ENCODE measurements at regions not wholly inside any gene's neighbourhood (a gene's known extent, or its start where the extent isn't known, plus 50 kb on each side); places are given as distances from the start of the nearest gene placed in this dataset.
A peak's percentile ranks its signal among the peaks of the same experiment; 100 is the strongest.

DNA sequence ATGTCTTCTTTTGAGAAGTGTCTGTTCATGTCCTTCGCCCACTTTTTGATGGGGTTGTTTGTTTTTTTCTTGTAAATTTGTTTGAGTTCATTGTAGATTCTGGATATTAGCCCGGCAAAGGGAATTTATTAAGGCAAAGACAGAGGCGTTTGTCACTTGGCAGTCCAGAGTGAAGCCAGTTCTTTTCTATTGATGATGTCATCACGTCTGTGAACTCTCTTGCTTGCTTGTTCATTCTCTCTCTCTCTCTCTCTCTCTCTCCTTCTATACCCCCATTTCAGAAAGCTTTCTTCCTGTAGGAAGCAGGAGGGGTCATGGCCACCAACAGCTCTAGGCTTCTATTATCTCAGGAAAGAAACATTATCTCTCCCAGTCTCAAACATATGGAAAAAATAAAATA, 291.3 kb downstream of the OMA1 start:
- no peak overlapping the region for H3K9ac ChIP-seq (ENCODE audit: low read length)
- peaks cover 15% of the 10 kb centered on the region for H3K27me3 ChIP-seq (ENCODE audit: control insufficient read depth, insufficient read depth, low read length)
- H3K36me3 ChIP-seq (ENCODE audit: control insufficient read depth, insufficient read depth, low read length): no peaks in the 10 kb centered on the region
- H3K4me1 ChIP-seq (ENCODE audit: control insufficient read depth, insufficient read depth, low read length): peaks cover 3% of the 10 kb centered on the region
- no peak overlapping the region for H3K27ac ChIP-seq (ENCODE audit: low read depth, low read length)
- no peaks in the 10 kb centered on the region for H3K9me3 ChIP-seq (ENCODE audit: control insufficient read depth, insufficient read depth, low read depth, low read length)
- no peak overlapping the region for H3K4me3 ChIP-seq (ENCODE audit: low read depth, low read length)

DNA sequence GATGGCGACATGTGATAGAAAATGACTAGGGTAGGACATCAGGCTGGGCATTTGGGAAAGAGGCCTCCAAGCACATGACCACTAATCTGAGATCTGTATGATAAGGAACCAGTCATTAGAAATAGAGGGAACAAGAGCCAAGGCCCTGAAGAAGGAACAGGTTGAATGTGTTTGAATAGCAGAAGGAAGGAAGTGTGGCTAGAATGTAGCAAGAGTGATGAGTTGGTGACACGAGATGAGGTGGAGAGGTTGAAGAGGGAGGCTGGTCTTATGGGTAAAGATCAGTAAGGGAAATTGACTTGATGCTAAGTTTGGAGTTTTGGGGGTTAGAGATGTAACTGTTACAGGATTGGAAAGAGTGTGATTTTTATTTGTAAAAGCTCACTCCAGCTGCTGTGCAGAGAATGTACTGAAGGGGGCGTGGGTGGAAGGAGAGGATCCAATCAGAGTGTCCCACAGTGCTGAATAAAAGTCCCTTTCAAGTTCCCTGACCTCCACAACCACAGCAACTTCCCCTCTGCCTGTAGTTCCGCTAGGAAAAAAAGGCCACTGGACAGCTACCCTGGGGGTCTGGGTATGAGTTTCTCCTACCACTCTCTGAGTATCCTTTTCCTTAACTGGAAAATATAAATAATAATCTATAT, 295.0 kb downstream of the OMA1 start:
- no peaks in the 10 kb centered on the region for H3K36me3 ChIP-seq (ENCODE audit: control insufficient read depth, insufficient read depth, low read length)
- H3K9ac ChIP-seq (ENCODE audit: low read length): no peak overlapping the region
- H3K4me1 ChIP-seq (ENCODE audit: control insufficient read depth, insufficient read depth, low read length): peaks cover 24% of the 10 kb centered on the region
- H3K9me3 ChIP-seq (ENCODE audit: control insufficient read depth, insufficient read depth, low read depth, low read length): no peaks in the 10 kb centered on the region
- H3K27ac ChIP-seq (ENCODE audit: low read depth, low read length): no peak overlapping the region
- no peak overlapping the region for H3K4me3 ChIP-seq (ENCODE audit: low read depth, low read length)
- peaks cover 51% of the 10 kb centered on the region for H3K27me3 ChIP-seq (ENCODE audit: control insufficient read depth, insufficient read depth, low read length)

DNA sequence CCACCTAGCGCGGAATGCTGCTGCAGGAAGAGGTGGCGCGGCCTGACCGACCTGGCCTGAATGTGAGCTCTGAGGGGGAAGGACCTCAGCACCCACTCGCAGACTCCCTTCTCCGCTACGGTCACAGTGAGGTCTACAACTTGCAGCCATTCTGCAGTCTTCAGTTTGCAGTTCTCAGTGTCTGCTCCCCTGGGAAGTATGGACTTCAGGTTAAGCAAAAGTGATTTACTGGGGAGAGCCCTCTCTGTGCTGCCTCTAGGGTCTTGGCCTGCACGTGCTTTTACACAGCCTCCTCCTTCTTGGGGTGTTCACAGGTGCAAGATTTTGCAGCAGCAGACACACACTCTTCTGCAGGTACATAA, 296.0 kb downstream of the OMA1 start:
- Histone ChIP-seq H3K4me3 (ENCODE audit: low read depth, low read length) (peak overlapping the region; percentile 62), H3K27me3 (ENCODE audit: control insufficient read depth, insufficient read depth, low read length) (peaks cover 56% of the 10 kb centered on the region), H3K9ac (ENCODE audit: low read length) (no peak overlapping the region), H3K27ac (ENCODE audit: low read depth, low read length) (no peak overlapping the region), H3K9me3 (ENCODE audit: control insufficient read depth, insufficient read depth, low read depth, low read length) (no peaks in the 10 kb centered on the region), H3K36me3 (ENCODE audit: control insufficient read depth, insufficient read depth, low read length) (no peaks in the 10 kb centered on the region), H3K4me1 (ENCODE audit: control insufficient read depth, insufficient read depth, low read length) (peaks cover 24% of the 10 kb centered on the region)

DNA sequence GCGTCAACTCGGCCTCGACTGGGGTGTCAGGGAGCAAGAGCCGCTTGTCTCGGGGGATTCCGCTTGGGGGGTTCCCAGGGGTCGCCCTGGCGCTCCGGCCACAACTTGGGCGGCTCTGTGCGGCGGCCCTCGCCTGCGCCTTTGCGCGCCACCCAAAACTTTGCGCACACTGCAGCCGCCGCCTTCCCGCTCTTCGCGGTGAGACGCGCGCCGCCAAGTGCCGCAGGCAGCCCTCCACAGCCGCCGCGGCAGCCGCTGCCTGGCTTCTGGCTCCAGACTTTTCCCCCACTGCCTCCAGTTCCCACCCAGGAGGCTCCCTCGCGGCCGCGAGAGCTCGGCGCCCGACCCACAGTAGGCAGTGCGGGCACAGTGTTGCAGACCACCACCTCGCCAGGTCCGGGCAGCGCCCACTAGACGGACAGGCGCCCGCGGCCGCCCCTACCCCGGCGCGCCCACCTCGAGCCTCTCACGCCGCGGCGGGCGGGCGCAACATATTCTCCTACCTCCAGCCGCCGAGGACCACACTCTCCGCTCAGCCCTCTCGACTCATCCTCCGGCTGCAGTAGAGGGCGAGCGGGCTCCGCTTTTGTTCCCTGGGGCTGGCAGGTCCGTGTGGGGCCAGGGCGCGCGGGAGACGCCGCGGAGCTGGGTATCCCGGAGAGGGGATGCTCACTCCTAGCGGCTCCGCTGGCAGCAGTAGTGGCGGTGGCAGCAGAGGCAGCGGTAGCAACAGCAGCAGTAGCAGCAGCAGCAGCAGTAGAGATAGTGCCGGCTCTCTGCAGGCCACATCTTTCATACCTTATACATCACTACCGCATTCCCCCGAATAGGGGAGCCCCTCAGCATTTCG, 296.6 kb downstream of the OMA1 start:
- peak overlapping the region; percentile 62 for H3K4me3 ChIP-seq (ENCODE audit: low read depth, low read length)
- no peaks in the 10 kb centered on the region for H3K36me3 ChIP-seq (ENCODE audit: control insufficient read depth, insufficient read depth, low read length)
- H3K4me1 ChIP-seq (ENCODE audit: control insufficient read depth, insufficient read depth, low read length): peaks cover 24% of the 10 kb centered on the region
- H3K27me3 ChIP-seq (ENCODE audit: control insufficient read depth, insufficient read depth, low read length): peaks cover 60% of the 10 kb centered on the region
- no peaks in the 10 kb centered on the region for H3K9me3 ChIP-seq (ENCODE audit: control insufficient read depth, insufficient read depth, low read depth, low read length)
- peak overlapping the region; percentile 4 for H3K9ac ChIP-seq (ENCODE audit: low read length)
- no peak overlapping the region for H3K27ac ChIP-seq (ENCODE audit: low read depth, low read length)

DNA sequence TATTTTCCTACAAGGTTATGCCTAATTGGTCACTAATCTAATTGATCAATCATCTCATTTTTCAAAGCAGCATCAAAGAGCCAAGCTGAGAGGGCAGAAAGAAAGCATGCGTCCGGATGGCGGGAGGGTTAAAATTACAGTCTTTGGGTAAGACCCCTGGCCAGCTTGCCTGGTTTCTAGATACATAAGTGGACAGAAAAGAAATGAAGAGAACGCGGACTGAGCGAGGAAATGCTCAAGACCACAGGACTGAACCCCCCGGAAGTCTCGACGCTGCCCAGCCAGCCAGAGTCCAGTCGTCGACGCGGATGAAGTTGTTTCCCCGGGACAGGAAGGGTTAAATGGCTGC, 297.2 kb downstream of the OMA1 start:
- Histone ChIP-seq H3K27me3 (ENCODE audit: control insufficient read depth, insufficient read depth, low read length) (peaks cover 60% of the 10 kb centered on the region), H3K9me3 (ENCODE audit: control insufficient read depth, insufficient read depth, low read depth, low read length) (no peaks in the 10 kb centered on the region), H3K27ac (ENCODE audit: low read depth, low read length) (no peak overlapping the region), H3K9ac (ENCODE audit: low read length) (no peak overlapping the region), H3K4me1 (ENCODE audit: control insufficient read depth, insufficient read depth, low read length) (peaks cover 24% of the 10 kb centered on the region), H3K36me3 (ENCODE audit: control insufficient read depth, insufficient read depth, low read length) (no peaks in the 10 kb centered on the region), H3K4me3 (ENCODE audit: low read depth, low read length) (peak overlapping the region; percentile 62)

DNA sequence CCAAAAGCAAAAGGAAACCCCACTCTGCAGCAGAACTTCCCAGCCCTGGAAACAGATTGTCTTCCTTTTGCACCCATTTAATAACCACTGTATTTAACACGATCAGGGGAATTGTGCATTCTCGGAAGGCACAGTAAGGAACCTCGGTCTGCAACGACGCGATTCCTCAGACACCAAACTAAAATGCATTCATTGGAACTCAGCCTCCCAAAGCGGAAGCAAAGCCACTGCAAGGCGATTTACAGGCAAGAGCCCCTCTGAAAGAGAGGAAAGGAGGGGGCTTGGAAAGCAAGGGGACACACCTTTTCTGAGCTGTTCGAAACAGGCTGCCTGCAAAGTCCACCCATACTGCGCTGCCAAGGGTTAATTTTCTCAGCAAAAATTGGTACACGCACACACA, 297.7 kb downstream of the OMA1 start:
- Histone ChIP-seq H3K27ac (ENCODE audit: low read depth, low read length) (no peak overlapping the region), H3K27me3 (ENCODE audit: control insufficient read depth, insufficient read depth, low read length) (peaks cover 60% of the 10 kb centered on the region), H3K4me1 (ENCODE audit: control insufficient read depth, insufficient read depth, low read length) (peaks cover 24% of the 10 kb centered on the region), H3K4me3 (ENCODE audit: low read depth, low read length) (peak overlapping the region; percentile 62), H3K9ac (ENCODE audit: low read length) (no peak overlapping the region), H3K36me3 (ENCODE audit: control insufficient read depth, insufficient read depth, low read length) (no peaks in the 10 kb centered on the region), H3K9me3 (ENCODE audit: control insufficient read depth, insufficient read depth, low read depth, low read length) (no peaks in the 10 kb centered on the region)

DNA sequence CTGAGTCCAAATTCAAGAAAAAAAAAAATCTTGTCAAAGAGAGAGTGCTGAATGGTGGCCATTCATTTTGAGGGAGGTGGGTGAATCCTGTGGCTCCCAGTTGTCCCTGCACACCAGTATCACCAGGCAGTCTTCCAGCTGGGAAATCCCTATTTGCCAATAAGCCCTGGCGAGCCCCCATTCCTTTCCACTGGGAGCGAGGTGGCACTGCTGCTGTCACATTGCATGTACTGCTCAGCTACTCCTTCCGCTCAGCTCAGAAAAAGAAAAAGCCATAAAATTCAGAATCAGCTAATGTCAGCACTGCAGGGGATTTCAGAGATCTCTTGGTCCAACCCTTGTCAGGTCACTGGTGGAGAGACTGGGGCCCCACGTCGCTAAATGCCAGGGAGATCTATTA, 298.5 kb downstream of the OMA1 start:
- Histone ChIP-seq H3K9ac (ENCODE audit: low read length) (no peak overlapping the region), H3K4me3 (ENCODE audit: low read depth, low read length) (no peak overlapping the region), H3K27me3 (ENCODE audit: control insufficient read depth, insufficient read depth, low read length) (peaks cover 60% of the 10 kb centered on the region), H3K9me3 (ENCODE audit: control insufficient read depth, insufficient read depth, low read depth, low read length) (no peaks in the 10 kb centered on the region), H3K4me1 (ENCODE audit: control insufficient read depth, insufficient read depth, low read length) (peaks cover 24% of the 10 kb centered on the region), H3K36me3 (ENCODE audit: control insufficient read depth, insufficient read depth, low read length) (no peaks in the 10 kb centered on the region), H3K27ac (ENCODE audit: low read depth, low read length) (no peak overlapping the region)

DNA sequence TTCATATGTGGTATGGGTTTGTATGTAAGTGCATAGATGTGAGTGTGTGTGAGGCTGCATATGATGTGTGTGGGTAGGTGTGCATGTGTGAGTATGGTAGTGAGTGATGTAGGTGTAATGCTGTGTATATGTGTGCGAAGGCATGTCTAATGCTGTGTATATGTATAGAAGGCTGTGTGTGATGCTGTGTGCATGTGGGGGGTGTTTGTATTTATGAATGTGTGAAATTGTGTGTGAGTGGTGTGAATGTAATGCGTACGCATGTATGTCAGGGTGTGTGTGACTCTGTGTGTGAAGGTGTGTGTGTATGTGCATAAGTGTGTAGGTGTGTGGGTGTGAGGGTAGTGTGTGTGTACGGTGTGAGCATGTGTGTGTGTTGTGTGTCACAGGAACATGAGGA, 300.0 kb downstream of the OMA1 start:
- H3K9me3 ChIP-seq (ENCODE audit: control insufficient read depth, insufficient read depth, low read depth, low read length): no peaks in the 10 kb centered on the region
- no peaks in the 10 kb centered on the region for H3K36me3 ChIP-seq (ENCODE audit: control insufficient read depth, insufficient read depth, low read length)
- H3K4me1 ChIP-seq (ENCODE audit: control insufficient read depth, insufficient read depth, low read length): peaks cover 24% of the 10 kb centered on the region
- H3K4me3 ChIP-seq (ENCODE audit: low read depth, low read length): no peak overlapping the region
- peaks cover 57% of the 10 kb centered on the region for H3K27me3 ChIP-seq (ENCODE audit: control insufficient read depth, insufficient read depth, low read length)
- no peak overlapping the region for H3K9ac ChIP-seq (ENCODE audit: low read length)
- no peak overlapping the region for H3K27ac ChIP-seq (ENCODE audit: low read depth, low read length)

DNA sequence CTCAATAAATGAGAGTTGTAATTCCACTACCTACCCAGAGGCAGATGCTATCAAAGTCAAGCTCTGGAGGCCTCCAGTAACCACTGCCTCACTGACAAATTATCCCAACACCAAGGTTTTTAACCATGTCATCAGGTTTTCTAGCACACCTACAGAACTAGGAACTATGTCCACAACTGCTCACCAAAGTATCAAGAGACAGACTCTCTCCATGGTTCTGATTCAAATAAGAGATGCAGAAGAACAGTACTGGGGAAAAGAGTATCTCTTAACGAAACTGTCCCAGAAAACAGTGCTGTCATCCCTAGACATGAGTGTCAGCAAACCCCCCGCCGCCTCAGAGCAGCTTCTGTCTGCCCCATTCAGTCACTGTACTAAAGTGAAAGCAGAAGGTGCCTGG, 301.7 kb downstream of the OMA1 start:
- no peak overlapping the region for H3K9ac ChIP-seq (ENCODE audit: low read length)
- H3K36me3 ChIP-seq (ENCODE audit: control insufficient read depth, insufficient read depth, low read length): no peaks in the 10 kb centered on the region
- peaks cover 22% of the 10 kb centered on the region for H3K4me1 ChIP-seq (ENCODE audit: control insufficient read depth, insufficient read depth, low read length)
- no peak overlapping the region for H3K27ac ChIP-seq (ENCODE audit: low read depth, low read length)
- no peak overlapping the region for H3K4me3 ChIP-seq (ENCODE audit: low read depth, low read length)
- H3K9me3 ChIP-seq (ENCODE audit: control insufficient read depth, insufficient read depth, low read depth, low read length): no peaks in the 10 kb centered on the region
- H3K27me3 ChIP-seq (ENCODE audit: control insufficient read depth, insufficient read depth, low read length): peaks cover 42% of the 10 kb centered on the region

DNA sequence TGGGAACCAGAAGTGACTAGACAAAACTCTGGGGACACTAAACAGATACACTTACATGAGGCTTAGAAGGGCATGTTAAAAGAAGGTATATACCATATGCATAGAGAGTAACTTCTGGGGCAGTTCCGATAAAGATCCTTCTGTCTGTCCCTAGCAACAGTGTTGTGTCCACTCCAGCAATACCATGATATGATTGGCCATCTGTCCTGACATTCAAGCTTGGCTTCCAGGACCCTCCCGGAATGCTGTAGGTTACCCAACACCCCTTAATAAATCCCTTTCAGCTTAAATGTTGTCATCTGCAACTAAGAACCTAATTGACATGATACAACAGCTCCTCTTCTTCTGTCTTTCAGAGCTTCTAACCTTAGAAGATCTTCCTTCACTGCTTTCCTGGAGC, 307.7 kb downstream of the OMA1 start:
- H3K9me3 ChIP-seq (ENCODE audit: control insufficient read depth, insufficient read depth, low read depth, low read length): no peaks in the 10 kb centered on the region
- H3K27ac ChIP-seq (ENCODE audit: low read depth, low read length): no peak overlapping the region
- peaks cover 36% of the 10 kb centered on the region for H3K4me1 ChIP-seq (ENCODE audit: control insufficient read depth, insufficient read depth, low read length)
- no peak overlapping the region for H3K9ac ChIP-seq (ENCODE audit: low read length)
- no peaks in the 10 kb centered on the region for H3K27me3 ChIP-seq (ENCODE audit: control insufficient read depth, insufficient read depth, low read length)
- H3K36me3 ChIP-seq (ENCODE audit: control insufficient read depth, insufficient read depth, low read length): no peaks in the 10 kb centered on the region
- H3K4me3 ChIP-seq (ENCODE audit: low read depth, low read length): no peak overlapping the region

DNA sequence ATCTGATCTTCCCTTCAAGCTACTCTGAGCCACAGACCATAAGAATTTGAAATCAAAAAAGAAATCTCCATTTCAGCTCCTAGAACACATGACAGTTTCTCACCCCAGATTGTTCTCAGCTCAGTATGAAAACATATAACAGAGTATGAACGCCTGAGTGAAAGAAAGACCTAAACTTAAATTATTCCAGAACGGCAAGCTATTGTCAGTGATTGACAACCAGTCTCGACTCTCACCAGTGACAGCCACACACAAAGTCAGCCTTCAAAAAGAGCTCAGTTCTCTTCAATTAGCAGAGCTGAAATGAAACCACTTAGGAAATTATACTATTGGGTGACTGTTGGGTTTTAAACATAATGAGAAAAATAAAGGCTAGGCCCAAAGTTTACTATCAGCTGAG, 312.8 kb downstream of the OMA1 start:
- H3K27ac ChIP-seq (ENCODE audit: low read depth, low read length): no peak overlapping the region
- H3K9me3 ChIP-seq (ENCODE audit: control insufficient read depth, insufficient read depth, low read depth, low read length): no peaks in the 10 kb centered on the region
- H3K36me3 ChIP-seq (ENCODE audit: control insufficient read depth, insufficient read depth, low read length): no peaks in the 10 kb centered on the region
- H3K9ac ChIP-seq (ENCODE audit: low read length): no peak overlapping the region
- no peak overlapping the region for H3K4me3 ChIP-seq (ENCODE audit: low read depth, low read length)
- peaks cover 29% of the 10 kb centered on the region for H3K4me1 ChIP-seq (ENCODE audit: control insufficient read depth, insufficient read depth, low read length)
- H3K27me3 ChIP-seq (ENCODE audit: control insufficient read depth, insufficient read depth, low read length): no peaks in the 10 kb centered on the region

All from HUES6 (cell line).